ENCODE measurements at regions not wholly inside any gene's neighbourhood (a gene's known extent, or its start where the extent isn't known, plus 50 kb on each side); places are given as distances from the start of the nearest gene placed in this dataset.
"Not testable (repeated sequence)": the region's sequence is repeated elsewhere in the genome, so short reads cannot be mapped to it uniquely, and the experiment has no call there.

DNA sequence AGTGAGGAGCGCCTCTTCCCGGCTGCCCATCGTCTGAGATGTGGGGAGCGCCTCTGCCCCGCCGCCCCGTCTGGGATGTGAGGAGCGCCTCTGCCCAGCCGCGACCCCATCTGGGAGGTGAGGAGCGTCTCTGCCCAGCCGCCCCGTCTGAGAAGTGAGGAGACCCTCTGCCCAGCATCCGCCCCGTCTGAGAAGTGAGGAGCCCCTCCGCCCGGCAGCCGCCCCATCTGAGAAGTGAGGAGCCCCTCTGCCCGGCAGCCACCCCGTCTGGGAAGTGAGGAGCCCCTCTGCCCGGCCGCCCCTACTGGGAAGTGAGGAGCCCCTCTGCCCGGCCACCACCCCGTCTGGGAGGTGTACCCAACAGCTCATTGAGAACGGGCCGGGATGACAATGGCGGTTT, 54.4 kb upstream of the SMURF2 start:
- H3K4me1 ChIP-seq (ENCODE audit: control insufficient read depth in 1 of 2, insufficient read depth in 2 of 2, low read length in 2 of 2); H3K27me3 ChIP-seq (ENCODE audit: low read depth, low read length): not testable (repeated sequence)

DNA sequence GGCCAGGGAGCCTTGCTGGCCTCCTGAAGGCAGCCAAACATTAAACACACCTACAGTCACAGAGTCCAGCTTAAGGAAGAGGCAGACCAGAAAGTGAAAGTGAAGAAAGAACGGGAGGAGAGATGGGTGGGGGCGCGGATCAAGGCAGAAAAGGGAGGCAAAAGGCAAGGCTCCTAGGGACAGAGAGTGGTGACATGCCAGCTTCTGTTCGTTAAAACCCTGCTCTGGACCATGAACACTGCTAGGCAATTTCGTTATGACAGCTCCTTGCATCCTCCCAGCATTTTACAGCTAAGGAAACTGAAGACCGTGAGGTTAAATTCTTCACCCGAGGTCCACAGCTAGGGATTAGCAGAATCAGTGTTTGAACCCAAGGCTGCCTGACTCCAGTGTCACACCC, 51.7 kb upstream of the SMURF2 start:
- H3K9me3 ChIP-seq (ENCODE audit: control insufficient read depth in 1 of 2, low read length in 2 of 2); H3K27ac ChIP-seq (ENCODE audit: low read length); H3K36me3 ChIP-seq (ENCODE audit: control insufficient read depth in 1 of 2, insufficient read depth in 2 of 2, low read length in 2 of 2); H3K27me3 ChIP-seq (ENCODE audit: low read depth, low read length); H3K4me1 ChIP-seq (ENCODE audit: control insufficient read depth in 1 of 2, insufficient read depth in 2 of 2, low read length in 2 of 2): not testable (repeated sequence)
- H3K4me3 ChIP-seq (ENCODE audit: low read depth in 1 of 2, low read length in 2 of 2), result peak overlapping the region; percentile 44 to 52

More for the DNA sequence above, 54.4 kb upstream of the SMURF2 start:
- not testable (repeated sequence) for H3K36me3 ChIP-seq (ENCODE audit: control insufficient read depth in 1 of 2, insufficient read depth in 2 of 2, low read length in 2 of 2); H3K9me3 ChIP-seq (ENCODE audit: control insufficient read depth in 1 of 2, low read length in 2 of 2); H3K4me3 ChIP-seq (ENCODE audit: low read depth in 1 of 2, low read length in 2 of 2); H3K27ac ChIP-seq (ENCODE audit: low read length)

DNA sequence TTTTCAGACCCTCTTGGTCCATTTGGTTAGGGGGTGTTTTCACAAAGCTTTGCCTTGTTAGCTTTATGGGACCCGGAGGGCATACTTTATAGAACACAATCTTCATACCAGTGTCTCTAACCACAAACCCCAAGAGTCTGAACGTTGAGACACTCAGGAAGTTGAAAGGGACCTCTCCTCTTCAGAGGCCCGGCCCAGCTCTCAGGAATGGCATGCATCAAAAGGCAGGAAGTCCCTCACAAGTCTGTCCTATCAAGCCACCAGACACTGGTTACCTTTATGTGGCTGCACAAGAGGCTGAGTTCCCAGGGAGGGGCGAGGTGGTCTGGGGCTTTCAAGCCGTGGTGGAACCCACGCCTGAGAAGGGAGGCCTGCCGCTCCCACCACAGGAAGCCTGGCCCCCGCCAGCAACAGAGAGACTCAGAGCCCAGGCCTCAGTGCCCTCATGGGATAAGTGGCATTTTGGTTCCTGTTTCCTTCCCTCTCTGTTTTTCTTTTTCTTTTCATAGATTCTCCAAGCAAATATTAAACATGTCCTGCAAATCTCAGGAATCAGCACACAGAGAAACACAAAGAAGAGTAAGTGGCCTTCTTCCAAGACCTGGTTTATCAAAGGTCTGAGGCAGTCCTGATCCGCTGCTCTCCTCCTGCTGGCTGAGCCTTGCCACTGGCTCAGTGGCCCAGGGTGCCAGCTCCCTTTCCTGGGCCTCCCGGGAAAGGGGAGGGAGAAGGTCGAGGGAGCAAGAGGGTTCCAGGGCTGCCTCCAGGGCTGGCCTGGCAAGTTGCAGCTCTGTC, 50.6 kb upstream of the SMURF2 start:
- H3K27me3 ChIP-seq (ENCODE audit: low read depth, low read length); H3K27ac ChIP-seq (ENCODE audit: low read length); H3K9me3 ChIP-seq (ENCODE audit: control insufficient read depth in 1 of 2, low read length in 2 of 2); H3K36me3 ChIP-seq (ENCODE audit: control insufficient read depth in 1 of 2, insufficient read depth in 2 of 2, low read length in 2 of 2); H3K4me3 ChIP-seq (ENCODE audit: low read depth in 1 of 2, low read length in 2 of 2): not testable (repeated sequence)
- H3K4me1 ChIP-seq (ENCODE audit: control insufficient read depth in 1 of 2, insufficient read depth in 2 of 2, low read length in 2 of 2), result peaks cover 3 to 14% of the 10 kb centered on the region in 2 donors
